PFSK-1 (cell line): ENCODE measurements at regions not wholly inside any gene's neighbourhood (a gene's known extent, or its start where the extent isn't known, plus 50 kb on each side); places are given as distances from the start of the nearest gene placed in this dataset.

Source experiments
- POLR2AphosphoS5 ChIP-seq: IDR thresholded peaks from 2 replicates; pipeline ENCODE4 v1.6.1; 2012; ENCODE audit warnings: low read depth, mild to moderate bottlenecking, control low read depth, low read length, moderate library complexity
- TAF1 ChIP-seq: IDR thresholded peaks from 2 replicates; pipeline ENCODE4 v1.6.1; 2012; ENCODE audit warnings: low read length, control low read depth, borderline replicate concordance; ENCODE audit not compliant: insufficient read depth
- TF ChIP-seq, protein P1 (sequence below), 2 experiments: IDR thresholded peaks; 2 replicates each; pipeline versions ENCODE4 v1.6.1 to v1.8.0; 2011 to 2012; ENCODE audit warnings: low read depth in 2 of 2, low read length in 2 of 2, control low read depth in 1 of 2, inconsistent platforms in 1 of 2, mild to moderate bottlenecking in 1 of 2, moderate library complexity in 1 of 2; ENCODE audit not compliant: insufficient read depth in 1 of 2

- TF ChIP-seq, protein P1, sequence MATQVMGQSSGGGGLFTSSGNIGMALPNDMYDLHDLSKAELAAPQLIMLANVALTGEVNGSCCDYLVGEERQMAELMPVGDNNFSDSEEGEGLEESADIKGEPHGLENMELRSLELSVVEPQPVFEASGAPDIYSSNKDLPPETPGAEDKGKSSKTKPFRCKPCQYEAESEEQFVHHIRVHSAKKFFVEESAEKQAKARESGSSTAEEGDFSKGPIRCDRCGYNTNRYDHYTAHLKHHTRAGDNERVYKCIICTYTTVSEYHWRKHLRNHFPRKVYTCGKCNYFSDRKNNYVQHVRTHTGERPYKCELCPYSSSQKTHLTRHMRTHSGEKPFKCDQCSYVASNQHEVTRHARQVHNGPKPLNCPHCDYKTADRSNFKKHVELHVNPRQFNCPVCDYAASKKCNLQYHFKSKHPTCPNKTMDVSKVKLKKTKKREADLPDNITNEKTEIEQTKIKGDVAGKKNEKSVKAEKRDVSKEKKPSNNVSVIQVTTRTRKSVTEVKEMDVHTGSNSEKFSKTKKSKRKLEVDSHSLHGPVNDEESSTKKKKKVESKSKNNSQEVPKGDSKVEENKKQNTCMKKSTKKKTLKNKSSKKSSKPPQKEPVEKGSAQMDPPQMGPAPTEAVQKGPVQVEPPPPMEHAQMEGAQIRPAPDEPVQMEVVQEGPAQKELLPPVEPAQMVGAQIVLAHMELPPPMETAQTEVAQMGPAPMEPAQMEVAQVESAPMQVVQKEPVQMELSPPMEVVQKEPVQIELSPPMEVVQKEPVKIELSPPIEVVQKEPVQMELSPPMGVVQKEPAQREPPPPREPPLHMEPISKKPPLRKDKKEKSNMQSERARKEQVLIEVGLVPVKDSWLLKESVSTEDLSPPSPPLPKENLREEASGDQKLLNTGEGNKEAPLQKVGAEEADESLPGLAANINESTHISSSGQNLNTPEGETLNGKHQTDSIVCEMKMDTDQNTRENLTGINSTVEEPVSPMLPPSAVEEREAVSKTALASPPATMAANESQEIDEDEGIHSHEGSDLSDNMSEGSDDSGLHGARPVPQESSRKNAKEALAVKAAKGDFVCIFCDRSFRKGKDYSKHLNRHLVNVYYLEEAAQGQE (IDR thresholded peaks at IDR 0.05; ENCODE audit: insufficient read depth in 1 of 2, low read depth in 2 of 2, low read length in 2 of 2), result no peak
- no peak for TF ChIP-seq POLR2AphosphoS5
- TF ChIP-seq TAF1, result no peak
Observed at GRCh38 chr13:85969331-85969730, 170.1 kb upstream of the SLITRK6 start.
